ENCODE measurements at regions not wholly inside any gene's neighbourhood (a gene's known extent, or its start where the extent isn't known, plus 50 kb on each side); places are given as distances from the start of the nearest gene placed in this dataset.

DNA sequence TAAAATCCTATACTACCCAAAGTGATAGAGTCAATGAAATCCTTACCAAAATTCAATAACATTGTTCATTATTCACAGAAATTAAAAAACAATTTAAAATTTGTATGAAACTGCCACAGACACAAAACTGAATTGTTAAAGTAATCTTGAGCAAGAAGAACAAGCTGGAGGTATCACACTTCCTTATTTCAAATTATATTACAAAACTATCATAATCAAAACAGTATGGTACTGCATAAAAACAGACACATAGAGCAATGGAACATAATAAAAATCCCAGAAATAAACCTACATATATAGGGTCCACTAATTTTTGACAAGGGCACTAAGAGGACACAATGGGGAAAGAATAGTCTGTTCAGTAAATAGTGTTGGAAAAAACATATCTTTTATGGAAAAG, 316.2 kb downstream of the PTPRC start:
- H3K4me3 ChIP-seq: no peak overlapping the region
- H3K4me2 ChIP-seq (ENCODE audit: control insufficient read depth, insufficient read depth): no peak overlapping the region
- BruUV-seq (replicated peaks): no TSS peak
- no peak for FAIRE-seq
- in situ Hi-C loops (cut with MboI) (no loop called here), intact Hi-C loops (cut with micrococcal nuclease; ENCODE audit: unreplicated experiment) (no loop called here)
- DNase-seq (ENCODE audit: low read depth, low spot score): no peak
- no peak for ATAC-seq
- CTCF ChIA-PET: no interaction called here
- TF ChIP-seq ZNF217 (IDR thresholded peaks at IDR 0.05) (0 out of 2 replicates have a peak, but pooled peaks have one; percentile 25), NFXL1 (IDR thresholded peaks at IDR 0.05; ENCODE audit: borderline replicate concordance) (no peak)
- H3K36me3 ChIP-seq (ENCODE audit: control insufficient read depth in 2 of 2, insufficient read depth in 2 of 2, low read length in 1 of 2): no peaks in the 10 kb centered on the region
- no peaks in the 10 kb centered on the region for H3K27me3 ChIP-seq (replicated peaks in 1 of 2; ENCODE audit: control insufficient read depth in 2 of 2, insufficient read depth in 2 of 2, low read length in 1 of 2)
- POLR2A ChIA-PET: no interaction called here
- no peaks in the 10 kb centered on the region for H3K4me1 ChIP-seq (ENCODE audit: control insufficient read depth, insufficient read depth, low read length)
- no peak overlapping the region for H3K9ac ChIP-seq (ENCODE audit: control insufficient read depth, insufficient read depth, low read length)
- no peak overlapping the region for H2AFZ ChIP-seq (ENCODE audit: control insufficient read depth, low read depth, low read length)
- SMC1A ChIA-PET (ENCODE audit: uncharacterized antibody, unreplicated experiment): no interaction called here
- RAD21 ChIA-PET (ENCODE audit: unreplicated experiment): no interaction called here
- H3K27ac ChIP-seq (ENCODE audit: control insufficient read depth, insufficient read depth): no peak overlapping the region
- H4K20me1 ChIP-seq (ENCODE audit: control insufficient read depth, insufficient read depth): no peaks in the 10 kb centered on the region
- H3K79me2 ChIP-seq (ENCODE audit: control insufficient read depth, insufficient read depth, low read length): no peaks in the 10 kb centered on the region
- peaks cover 3% of the 10 kb centered on the region; the same call in 1 of the 3 replicates for H3K9me3 ChIP-seq (replicated peaks; ENCODE audit: control insufficient read depth, insufficient read depth, low read length)

DNA sequence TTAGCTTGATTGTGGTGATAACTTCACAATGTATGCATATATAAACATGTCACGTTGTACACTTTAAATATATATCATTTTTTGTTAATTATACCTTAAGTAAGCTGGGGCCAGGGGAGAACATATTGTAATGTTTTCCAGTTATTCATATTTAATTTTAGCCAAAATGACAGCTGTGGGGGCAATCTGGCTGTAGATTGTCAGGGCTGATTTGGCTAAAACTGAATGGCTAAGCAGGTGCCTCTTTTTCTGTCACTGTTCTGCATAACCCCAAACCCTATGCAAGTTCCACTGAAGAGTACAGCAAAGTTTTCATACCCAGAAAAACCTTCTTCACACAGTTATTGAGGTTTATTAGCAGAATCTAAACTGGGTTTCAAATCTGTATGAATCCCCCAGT, 318.2 kb downstream of the PTPRC start:
- ChIA-PET RAD21 (ENCODE audit: unreplicated experiment) (no interaction called here), SMC1A (ENCODE audit: uncharacterized antibody, unreplicated experiment) (interaction anchor here (1.3 to 2.3 kb wide), 2 partner anchors 10 to 43 kb away, joined by 4 to 7 read pairs; no protein-coding TSS in a partner anchor), CTCF (interaction anchor here (0.7 kb wide), 1 partner anchor 32 kb away, joined by 3 read pairs; no protein-coding TSS in a partner anchor), POLR2A (no interaction called here)
- WGBS (ENCODE audit: insufficient coverage, insufficient replicate concordance, low lambda C conversion rate, missing lambda C conversion rate): 0% methylated on average over 1 of the region's 1 CpG
- Histone ChIP-seq H3K27me3 (replicated peaks in 1 of 2; ENCODE audit: control insufficient read depth in 2 of 2, insufficient read depth in 2 of 2, low read length in 1 of 2) (no peaks in the 10 kb centered on the region), H3K79me2 (ENCODE audit: control insufficient read depth, insufficient read depth, low read length) (no peaks in the 10 kb centered on the region), H3K36me3 (ENCODE audit: control insufficient read depth in 2 of 2, insufficient read depth in 2 of 2, low read length in 1 of 2) (no peaks in the 10 kb centered on the region), H3K9ac (ENCODE audit: control insufficient read depth, insufficient read depth, low read length) (no peak overlapping the region), H3K9me3 (replicated peaks; ENCODE audit: control insufficient read depth, insufficient read depth, low read length) (peaks cover 3% of the 10 kb centered on the region; the same call in 1 of the 3 replicates), H3K4me3 (no peak overlapping the region), H3K4me2 (ENCODE audit: control insufficient read depth, insufficient read depth) (no peak overlapping the region), H4K20me1 (ENCODE audit: control insufficient read depth, insufficient read depth) (no peaks in the 10 kb centered on the region), H3K27ac (ENCODE audit: control insufficient read depth, insufficient read depth) (no peak overlapping the region), H3K4me1 (ENCODE audit: control insufficient read depth, insufficient read depth, low read length) (no peaks in the 10 kb centered on the region), H2AFZ (ENCODE audit: control insufficient read depth, low read depth, low read length) (no peak overlapping the region)
- FAIRE-seq: no peak
- no peak for ATAC-seq
- BruUV-seq (replicated peaks): no TSS peak
- no peak for DNase-seq (ENCODE audit: low read depth, low spot score)
- in situ Hi-C loops (cut with MboI) (no loop called here), intact Hi-C loops (cut with micrococcal nuclease; ENCODE audit: unreplicated experiment) (no loop called here)
- TF ChIP-seq, protein P1, sequence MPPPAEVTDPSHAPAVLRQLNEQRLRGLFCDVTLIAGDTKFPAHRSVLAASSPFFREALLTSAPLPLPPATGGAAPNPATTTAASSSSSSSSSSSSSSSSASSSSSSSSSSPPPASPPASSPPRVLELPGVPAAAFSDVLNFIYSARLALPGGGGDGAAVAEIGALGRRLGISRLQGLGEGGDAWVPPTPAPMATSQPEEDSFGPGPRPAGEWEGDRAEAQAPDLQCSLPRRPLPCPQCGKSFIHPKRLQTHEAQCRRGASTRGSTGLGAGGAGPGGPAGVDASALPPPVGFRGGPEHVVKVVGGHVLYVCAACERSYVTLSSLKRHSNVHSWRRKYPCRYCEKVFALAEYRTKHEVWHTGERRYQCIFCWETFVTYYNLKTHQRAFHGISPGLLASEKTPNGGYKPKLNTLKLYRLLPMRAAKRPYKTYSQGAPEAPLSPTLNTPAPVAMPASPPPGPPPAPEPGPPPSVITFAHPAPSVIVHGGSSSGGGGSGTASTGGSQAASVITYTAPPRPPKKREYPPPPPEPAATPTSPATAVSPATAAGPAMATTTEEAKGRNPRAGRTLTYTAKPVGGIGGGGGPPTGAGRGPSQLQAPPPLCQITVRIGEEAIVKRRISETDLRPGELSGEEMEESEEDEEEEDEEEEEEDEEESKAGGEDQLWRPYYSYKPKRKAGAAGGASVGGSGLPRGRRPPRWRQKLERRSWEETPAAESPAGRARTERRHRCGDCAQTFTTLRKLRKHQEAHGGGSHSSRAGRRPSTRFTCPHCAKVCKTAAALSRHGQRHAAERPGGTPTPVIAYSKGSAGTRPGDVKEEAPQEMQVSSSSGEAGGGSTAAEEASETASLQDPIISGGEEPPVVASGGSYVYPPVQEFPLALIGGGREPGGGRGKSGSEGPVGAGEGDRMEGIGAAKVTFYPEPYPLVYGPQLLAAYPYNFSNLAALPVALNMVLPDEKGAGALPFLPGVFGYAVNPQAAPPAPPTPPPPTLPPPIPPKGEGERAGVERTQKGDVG (CRISPR knock-in tag; IDR thresholded peaks at IDR 0.05): no peak
- no peak for TF ChIP-seq TCF7 (IDR thresholded peaks at IDR 0.05; ENCODE audit: borderline replicate concordance)
- TF ChIP-seq, protein P2, sequence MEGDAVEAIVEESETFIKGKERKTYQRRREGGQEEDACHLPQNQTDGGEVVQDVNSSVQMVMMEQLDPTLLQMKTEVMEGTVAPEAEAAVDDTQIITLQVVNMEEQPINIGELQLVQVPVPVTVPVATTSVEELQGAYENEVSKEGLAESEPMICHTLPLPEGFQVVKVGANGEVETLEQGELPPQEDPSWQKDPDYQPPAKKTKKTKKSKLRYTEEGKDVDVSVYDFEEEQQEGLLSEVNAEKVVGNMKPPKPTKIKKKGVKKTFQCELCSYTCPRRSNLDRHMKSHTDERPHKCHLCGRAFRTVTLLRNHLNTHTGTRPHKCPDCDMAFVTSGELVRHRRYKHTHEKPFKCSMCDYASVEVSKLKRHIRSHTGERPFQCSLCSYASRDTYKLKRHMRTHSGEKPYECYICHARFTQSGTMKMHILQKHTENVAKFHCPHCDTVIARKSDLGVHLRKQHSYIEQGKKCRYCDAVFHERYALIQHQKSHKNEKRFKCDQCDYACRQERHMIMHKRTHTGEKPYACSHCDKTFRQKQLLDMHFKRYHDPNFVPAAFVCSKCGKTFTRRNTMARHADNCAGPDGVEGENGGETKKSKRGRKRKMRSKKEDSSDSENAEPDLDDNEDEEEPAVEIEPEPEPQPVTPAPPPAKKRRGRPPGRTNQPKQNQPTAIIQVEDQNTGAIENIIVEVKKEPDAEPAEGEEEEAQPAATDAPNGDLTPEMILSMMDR (IDR thresholded peaks at IDR 0.05 in 2 of 3, conservative IDR thresholded peaks at IDR 0.05 in 1 of 3; ENCODE audit: control insufficient read depth in 2 of 3, extremely low read depth in 1 of 3, insufficient read depth in 1 of 3, low read depth in 3 of 3, low read length in 3 of 3): no peak
